OCI-LY7 (cell line): ENCODE measurements at regions not wholly inside any gene's neighbourhood (a gene's known extent, or its start where the extent isn't known, plus 50 kb on each side); places are given as distances from the start of the nearest gene placed in this dataset.

Experiments
- EZH2phosphoT487 ChIP-seq: fragments of 200-600 bp; sonication (generic); IDR thresholded peaks from 2 replicates; pipeline ENCODE4 v1.6.1; 2018; ENCODE audit warnings: low read depth, borderline replicate concordance, mild to moderate bottlenecking, mixed run types, antibody characterized with exemption, low read length, moderate library complexity, mixed read lengths
- TF ChIP-seq, protein P1 (sequence below): fragments of 200-600 bp; sonication (generic); conservative IDR thresholded peaks from 2 replicates; pipeline ENCODE4 v1.5.1; 2014; ENCODE audit warnings: mild to moderate bottlenecking, antibody characterized with exemption, low read length, moderate library complexity, mixed read lengths

DNA sequence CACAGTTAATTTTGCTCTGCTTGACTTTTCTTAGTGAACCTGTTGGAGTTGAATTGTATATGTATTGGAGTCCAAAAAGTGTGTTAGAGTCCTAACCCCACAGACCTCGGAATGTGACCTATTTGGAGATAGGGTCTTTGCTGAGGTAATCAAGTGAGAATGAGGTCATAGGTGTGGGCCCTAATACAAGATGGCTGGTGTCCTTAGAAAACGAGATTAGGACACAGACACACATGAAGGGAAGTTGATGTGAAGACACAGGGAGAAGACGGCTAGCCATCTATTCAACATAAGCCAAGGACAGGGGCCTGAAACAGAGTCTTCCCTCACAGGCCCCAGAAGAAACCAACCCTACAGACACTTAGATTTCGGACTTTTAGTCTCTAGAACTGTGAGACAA is 260.6 kb upstream of the NEBL start:
- TF ChIP-seq, protein P1, sequence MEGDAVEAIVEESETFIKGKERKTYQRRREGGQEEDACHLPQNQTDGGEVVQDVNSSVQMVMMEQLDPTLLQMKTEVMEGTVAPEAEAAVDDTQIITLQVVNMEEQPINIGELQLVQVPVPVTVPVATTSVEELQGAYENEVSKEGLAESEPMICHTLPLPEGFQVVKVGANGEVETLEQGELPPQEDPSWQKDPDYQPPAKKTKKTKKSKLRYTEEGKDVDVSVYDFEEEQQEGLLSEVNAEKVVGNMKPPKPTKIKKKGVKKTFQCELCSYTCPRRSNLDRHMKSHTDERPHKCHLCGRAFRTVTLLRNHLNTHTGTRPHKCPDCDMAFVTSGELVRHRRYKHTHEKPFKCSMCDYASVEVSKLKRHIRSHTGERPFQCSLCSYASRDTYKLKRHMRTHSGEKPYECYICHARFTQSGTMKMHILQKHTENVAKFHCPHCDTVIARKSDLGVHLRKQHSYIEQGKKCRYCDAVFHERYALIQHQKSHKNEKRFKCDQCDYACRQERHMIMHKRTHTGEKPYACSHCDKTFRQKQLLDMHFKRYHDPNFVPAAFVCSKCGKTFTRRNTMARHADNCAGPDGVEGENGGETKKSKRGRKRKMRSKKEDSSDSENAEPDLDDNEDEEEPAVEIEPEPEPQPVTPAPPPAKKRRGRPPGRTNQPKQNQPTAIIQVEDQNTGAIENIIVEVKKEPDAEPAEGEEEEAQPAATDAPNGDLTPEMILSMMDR: no peak
- TF ChIP-seq EZH2phosphoT487: no peak
